ENCODE measurements at regions not wholly inside any gene's neighbourhood (a gene's known extent, or its start where the extent isn't known, plus 50 kb on each side); places are given as distances from the start of the nearest gene placed in this dataset.
"Not testable (repeated sequence)": the region's sequence is repeated elsewhere in the genome, so short reads cannot be mapped to it uniquely, and the experiment has no call there.

GRCh38 chr4:42288876-42289275, 108.4 kb upstream of the SHISA3 start:
- DNase-seq, result not testable (repeated sequence)

GRCh38 chr4:42292192-42292591, 105.1 kb upstream of the SHISA3 start:
- DNase-seq, result not testable (repeated sequence)

DNA sequence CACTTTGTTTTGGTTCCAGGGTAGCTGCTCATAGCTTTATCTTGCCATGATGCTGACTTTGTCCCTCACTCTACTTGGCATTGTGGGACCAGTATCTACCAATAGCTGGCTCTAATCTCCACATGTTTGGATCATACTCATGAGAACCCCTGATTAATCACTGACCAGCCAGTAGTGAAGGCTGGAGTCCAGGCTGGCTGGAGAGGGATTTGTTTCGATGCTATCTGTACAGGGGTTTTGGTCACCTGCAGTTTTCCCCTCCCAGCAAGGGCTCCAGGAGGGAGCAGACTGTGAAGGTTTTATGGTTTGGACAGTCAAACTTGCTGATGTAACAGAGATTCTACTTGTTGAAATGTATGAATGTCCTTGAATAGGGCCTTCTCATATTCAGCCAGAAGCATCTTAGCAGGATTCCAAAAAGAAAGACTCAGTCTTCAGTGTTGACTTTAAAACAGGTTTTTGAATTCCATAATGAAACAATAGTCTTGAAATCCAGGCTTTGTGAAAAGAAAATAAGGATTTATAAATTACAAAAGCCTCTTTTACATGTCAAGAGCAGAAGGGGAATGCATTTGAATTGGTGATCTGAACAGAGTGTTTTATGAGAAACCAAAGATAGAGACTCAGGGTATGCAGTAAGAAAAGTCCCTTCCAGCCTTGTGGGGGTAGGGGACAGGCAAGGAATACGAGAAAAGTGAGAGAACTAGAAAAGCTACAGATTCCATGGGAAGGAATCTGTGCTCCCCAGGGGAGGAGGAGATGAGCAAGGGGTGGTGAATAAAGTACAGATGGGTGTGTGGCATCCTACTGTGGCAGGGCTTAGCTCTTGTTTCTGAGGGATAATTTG, 103.1 kb upstream of the SHISA3 start:
- DNase-seq, result no peak

DNA sequence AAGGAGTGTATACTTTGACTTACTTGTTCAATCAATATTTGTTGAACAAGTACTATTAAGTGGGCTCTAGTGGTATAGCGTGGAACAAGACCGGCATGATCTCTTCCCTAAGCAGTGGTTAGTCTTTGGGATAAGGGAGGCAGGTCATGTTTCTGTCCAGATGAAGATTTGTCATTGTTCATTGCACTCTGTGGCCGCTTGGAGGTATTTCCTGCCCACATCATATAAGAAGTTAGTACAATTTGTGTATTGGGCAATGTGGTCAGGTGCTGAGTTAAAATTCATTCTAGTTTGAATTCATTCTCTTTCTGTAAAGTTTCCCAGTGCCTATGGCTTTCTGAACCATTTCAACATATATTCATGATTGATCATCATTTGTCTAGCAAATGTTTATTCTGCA, 101.1 kb upstream of the SHISA3 start:
- no peak for DNase-seq

DNA sequence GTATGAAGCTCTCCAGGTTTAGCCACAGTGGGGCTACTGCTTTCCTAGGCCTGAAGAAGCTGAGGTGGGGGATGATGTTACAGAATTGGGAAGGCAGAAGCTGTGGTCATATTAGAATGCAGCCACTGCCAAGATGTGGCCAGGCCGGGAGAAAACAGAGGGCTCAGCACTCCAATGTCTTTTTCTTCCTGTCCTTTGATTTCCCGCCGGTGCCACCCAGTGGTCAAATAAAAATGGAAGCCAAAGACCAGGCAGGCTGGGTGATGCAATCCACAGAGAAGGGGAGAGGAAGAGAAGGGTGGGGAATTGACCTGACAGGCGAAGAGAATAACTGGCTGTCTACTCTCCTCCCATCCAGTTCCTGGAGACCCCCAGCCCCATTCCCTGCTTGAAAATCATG, 94.9 kb upstream of the SHISA3 start:
- DNase-seq, result no peak

GRCh38 chr4:42306221-42307109, 90.8 kb upstream of the SHISA3 start:
- DNase-seq, result no peak

DNA sequence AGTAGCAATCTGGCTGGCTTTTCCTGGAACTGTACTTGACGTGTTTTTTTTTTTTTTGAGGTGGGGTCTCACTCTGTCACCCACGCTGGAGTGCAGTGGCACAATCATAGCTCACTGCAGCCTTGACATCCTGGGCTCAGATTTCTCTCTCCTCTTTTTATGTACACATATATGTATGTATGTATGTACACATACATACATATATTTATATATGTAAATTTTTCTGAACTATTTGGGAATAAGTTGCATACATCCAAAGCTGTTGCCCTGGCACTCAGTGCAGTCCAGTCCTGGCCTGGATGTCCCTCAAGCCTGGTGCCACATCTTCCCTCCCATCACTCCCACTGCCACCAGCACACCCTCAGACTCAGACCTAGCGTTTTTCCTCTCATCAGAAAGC, 89.0 kb upstream of the SHISA3 start:
- DNase-seq, result no peak

DNA sequence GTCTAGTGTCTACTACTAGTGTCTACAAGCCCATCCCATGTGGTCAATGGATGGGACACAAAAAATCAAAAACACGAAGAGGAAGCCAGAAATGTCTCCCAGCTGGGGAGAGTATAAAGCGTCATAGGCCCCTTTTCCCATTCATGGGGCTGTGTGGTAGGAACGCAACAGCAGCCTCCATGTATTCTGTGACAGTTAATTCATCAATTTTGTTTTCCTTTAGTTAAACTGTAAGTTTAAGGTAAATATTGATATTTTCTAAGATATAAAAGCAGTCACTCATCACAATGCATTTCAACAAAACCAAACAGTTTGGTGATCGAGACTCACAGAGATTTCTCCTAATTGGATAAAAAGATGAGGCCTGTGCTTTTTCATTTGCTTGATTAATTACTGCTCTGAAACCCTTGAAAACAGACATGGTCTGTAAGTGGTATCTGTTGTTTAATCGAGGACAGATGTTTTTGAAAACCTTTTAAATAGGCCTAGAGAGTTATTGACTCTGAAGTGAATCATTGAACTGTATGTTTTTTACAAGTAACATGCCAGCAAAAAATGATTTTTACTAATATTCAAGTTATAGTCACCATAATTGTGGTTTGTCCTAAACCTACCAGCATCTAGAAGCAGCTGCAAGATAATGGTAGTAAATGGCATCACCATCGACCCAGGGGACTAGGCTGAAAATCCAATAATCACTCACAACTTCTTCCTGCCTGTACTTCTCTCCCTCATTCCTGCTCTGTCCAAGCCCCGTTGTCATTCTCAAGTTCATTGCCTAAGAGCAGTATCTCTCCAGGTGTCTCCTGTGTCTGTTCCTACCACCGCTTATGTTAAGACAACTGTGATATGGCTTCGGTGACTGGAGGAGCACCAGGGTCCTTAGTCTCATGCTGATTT, 87.7 kb upstream of the SHISA3 start:
- DNase-seq, result no peak

- DNase-seq, result no peak
Observed at GRCh38 chr4:42310358-42310757, 86.9 kb upstream of the SHISA3 start.

- no peak for DNase-seq
Observed at GRCh38 chr4:42310806-42311205, 86.5 kb upstream of the SHISA3 start.

DNA sequence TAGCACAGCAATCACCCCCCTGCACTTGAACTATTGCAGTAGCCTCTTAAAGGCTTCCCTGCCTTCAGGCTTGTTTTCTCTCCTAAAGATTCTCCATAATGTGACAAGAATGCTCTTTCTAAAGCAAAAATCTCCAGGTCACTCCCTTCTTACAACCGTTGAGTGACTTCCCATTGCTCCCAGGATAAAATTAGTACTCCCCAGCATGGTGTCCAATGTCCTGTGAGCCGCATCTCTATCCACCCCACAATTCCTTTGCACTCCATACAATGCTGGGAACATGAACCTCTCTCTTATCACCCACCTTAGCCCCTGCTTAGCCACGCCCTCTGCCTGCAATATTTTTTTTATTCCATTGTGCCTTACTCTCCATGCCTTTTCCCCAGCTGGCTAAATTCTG, 85.7 kb upstream of the SHISA3 start:
- DNase-seq, result no peak

DNA sequence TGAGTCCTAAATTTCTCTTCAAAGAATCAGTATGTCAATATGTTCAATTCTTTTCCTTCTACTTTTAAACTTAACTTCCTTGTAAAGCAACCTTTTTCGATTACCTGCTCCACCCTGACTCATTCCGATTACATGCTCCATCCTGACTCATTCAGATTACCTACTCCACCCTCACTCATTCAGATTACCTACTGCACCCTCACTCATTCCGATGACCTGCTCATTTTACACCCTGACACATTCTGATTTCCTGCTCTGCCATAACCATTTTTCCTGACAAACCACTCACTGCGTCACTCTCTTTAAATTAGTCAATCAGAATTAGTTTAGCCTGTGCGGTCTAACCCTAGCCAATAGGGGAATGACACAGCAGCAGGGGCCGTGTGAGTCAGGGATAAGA, 83.9 kb upstream of the SHISA3 start:
- DNase-seq, result not testable (repeated sequence)

- DNase-seq, result no peak
Observed at GRCh38 chr4:42313872-42314271, 83.4 kb upstream of the SHISA3 start.

DNA sequence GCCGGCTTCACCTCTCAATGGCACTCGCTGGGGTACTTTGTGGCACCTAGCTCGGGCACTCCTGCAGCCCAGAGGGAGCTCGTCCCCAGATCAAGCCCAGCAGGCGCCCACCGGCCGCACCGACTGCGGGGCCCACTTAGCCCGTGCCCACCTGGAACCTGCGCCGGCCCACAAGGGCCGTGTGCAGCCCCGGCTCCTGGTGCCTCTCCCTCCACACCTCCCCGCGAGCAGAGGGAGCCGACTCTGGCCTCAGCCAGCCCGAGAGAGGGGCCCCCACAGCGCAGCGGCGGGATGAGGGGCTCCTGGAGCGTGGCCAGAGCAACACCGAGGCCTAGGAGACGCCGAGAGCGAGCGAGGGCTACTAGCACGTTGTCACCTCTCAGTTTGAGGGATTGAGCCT, 82.1 kb upstream of the SHISA3 start:
- no peak for DNase-seq

GRCh38 chr4:42320822-42321388, 76.4 kb upstream of the SHISA3 start:
- DNase-seq, result no peak

DNA sequence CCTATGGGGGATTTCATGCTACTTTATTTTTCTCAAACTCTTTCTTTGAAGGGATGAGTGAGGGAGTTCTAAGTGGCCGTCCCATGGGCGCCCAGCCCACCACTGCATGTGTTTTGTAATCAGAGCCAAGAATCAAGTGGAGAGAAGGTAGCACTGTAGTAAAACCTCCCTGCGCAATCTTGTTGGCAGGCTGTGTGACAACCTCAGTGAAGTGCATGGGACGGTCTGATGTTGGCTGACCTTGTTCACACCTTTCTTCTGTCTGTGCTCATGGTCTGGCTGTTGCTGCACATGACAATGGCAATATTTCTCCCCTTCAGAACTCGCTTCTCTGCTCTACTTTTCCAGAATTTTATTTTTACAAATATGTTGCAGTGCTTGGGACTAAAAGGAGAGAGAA, 71.2 kb upstream of the SHISA3 start:
- no peak for DNase-seq

DNA sequence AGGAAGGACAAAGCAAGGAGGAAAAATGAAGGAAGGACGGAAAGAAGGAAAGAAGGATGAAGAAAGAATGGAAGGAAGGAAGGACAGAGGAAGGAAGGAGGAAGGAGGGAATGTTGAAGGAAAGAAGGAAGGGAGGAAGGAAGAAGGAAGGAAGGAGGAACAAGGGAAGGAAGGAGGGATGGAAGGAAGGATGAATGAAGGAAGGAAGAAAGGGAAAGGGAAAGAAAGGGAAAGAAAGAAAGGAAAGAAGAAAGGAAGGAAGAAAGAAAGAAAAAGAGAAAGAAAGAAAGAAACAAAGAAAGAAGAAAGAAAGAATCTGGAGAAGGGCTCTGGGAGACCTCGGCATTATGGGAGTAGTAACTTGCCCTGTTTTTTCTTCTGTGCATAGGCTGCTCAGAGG, 70.8 kb upstream of the SHISA3 start:
- DNase-seq, result no peak

- no peak for DNase-seq
Observed at GRCh38 chr4:42327323-42327722, 70.0 kb upstream of the SHISA3 start.

DNA sequence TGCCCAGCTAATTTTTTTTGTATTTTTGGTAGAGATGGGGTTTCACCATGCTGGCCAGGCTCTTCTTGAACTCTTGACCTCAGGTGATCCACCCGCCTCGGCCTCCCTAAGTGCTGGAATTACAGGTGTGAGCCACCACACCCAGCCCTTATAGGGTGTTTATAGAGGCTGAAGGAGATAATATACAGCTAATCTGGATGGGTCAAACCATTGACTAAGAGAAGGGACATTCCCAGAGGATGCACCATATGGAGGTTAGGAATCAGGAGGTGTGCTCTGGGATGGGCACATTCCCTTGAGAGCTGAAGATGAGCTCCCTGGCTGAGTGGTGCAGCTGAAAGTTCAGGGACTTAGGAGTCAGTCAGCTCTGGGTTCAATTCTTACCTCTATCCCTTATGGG, 68.3 kb upstream of the SHISA3 start:
- no peak for DNase-seq

GRCh38 chr4:42329421-42329820, 67.9 kb upstream of the SHISA3 start:
- no peak for DNase-seq

DNA sequence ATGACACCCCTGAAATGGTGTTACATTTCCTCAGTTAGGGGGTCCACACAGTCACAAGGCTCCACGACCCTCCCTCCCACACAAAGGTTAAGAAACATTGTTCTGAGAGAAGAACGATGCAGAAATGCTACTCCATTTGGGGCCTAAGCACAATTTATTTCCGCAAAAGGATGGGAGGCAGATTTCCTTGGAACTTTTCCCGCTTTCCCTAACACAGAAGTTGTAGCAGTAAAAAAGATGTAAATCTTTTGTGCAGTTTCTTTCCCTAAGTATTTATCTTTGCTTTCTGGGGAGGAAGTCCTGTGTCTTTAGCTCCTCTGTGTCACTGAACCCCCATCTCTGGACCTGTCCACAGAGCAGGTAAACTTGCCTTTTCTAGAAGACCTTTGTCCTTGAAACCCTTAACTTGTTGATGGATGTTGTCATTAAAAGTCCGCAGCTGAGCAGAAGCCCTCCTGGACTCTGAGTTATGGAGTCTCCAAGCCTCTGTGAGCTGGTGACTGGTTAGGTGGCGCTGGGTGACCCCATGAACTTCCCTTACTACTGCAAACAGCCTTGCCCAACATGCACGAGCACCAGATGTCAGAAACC, 67.2 kb upstream of the SHISA3 start:
- DNase-seq, result no peak

- no peak for DNase-seq
Observed at GRCh38 chr4:42331040-42331439, 66.2 kb upstream of the SHISA3 start.

All from bone marrow (tissue), 2 donors.